GOT3 (cell line): ENCODE measurements at regions not wholly inside any gene's neighbourhood (a gene's known extent, or its start where the extent isn't known, plus 50 kb on each side); places are given as distances from the start of the nearest gene placed in this dataset.
A peak's percentile ranks its signal among the peaks of the same experiment; 100 is the strongest.

Experiments used
- DNase-seq: peaks from one replicate; lab custom pipeline; 2025; ENCODE audit warnings: mixed read lengths; lab: John Stamatoyannopoulos, UW

DNA sequence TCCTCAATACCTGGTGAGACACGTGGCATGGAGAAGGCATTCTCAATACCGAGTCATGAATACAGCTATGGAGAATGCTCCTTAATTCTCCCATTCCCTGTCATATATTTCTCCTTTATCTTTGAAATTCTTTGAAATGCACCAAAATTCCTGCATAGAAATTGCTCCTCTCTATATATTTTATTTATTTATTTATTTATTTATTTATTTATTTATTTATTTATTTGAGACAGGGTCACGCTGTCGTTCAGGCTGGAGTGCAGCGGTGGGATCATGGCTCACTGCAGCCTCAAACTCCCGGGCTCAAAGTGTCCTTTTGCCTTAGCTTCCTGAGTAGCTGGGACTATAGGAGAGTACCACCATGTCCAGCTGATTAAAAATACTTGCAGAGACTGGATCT lies 190.3 kb upstream of the MAF start:
- no peak for DNase-seq

DNA sequence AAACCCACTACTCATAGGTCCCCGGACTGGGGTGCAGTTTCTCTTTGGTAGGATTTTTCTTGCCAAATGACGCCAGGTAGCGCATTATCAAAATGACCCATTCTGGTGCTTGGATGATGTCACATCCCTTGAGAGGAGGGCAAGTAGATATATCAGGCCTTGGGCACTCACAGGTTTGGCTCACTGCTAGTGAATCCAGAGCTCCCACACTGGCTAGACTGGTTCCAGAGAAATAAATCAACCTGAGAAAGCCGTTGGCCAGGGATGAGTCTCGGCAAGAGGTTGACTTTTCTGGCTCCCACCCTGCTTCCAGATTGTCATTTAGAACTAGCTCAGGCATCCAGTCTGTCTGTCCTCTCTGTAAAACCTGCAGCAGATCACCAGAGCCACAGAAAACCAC lies 188.4 kb upstream of the MAF start:
- no peak for DNase-seq

DNA sequence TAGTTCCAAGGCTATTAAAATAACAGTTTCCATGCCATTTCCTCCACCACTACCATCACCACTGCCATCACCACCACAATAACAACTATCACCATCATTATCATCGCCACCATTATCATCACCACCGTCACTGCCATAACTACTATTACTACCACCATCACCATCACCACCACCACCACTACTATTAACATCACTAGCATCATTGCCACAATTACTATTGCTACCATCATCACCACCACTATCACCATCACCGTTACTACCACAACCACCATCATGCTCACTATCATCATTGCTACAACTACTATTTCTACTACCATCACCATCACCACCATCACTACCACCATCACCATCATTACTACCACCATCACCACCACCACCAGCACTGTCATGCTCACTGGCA lies 185.9 kb upstream of the MAF start:
- DNase-seq, result no peak

DNA sequence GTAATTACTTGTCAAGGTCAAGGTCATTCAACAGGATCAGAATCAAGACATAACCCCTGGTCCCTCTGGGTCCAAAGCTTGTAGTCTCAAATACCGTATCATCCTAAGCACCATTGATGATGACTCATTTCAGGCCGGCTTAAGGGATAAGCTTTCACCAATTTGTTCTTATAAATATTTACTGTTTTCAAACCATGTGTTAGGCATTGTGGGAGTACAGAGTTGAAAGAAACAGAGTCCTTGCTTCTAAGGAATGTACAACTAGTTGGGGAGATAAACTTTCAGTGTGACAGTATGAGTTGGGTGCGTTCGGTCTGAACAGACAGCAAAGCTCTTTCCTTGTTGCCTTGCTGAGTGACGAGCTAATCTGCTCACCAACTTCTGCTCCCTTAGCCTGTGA lies 183.5 kb upstream of the MAF start:
- no peak for DNase-seq

DNA sequence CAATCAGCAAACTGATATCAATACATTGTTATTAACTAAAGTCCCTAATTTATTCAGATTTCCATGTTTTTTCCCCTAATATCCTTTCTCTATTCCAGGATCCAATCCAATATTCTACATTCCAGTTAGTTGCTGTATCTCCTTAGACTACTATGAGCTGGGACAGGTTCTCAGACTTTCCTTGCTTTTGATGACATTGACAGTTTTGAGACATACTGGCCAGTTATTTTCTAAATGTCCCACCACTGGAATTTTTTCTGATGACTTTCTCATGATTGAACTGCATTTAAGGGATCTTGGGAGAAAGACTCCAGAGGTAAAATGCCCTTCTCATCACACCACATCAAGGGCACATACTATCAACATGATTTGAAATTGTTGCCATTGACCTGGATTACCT lies 177.1 kb upstream of the MAF start:
- no peak for DNase-seq

DNA sequence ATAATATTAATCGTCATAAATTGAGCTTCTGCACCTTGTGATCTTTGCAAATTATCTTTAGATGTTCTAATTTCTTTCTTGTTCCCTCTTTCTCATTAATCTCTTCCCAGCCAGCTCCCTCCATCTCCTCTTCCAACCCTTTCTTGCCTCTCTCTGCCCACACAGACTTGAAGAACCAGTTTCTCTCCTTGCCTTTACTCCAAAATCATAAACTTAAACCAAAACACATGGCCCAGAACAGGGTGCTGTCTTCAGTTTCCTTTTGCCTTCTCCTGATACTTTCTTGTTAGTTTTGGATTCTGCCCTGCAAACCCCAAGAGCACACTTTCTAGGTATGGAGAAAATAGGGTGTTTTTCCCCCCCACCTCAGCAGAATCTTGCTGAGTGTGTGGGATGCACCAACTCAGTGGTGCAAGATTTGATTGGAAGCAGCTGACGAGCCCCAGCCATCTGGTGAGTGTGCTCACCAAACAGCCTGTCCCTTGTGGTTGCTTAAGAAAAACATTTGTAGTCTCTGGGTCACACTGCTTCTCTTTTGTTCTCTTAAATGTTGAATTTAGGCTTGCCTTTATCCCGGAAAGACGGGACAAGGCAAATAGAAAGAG lies 175.8 kb upstream of the MAF start:
- no peak for DNase-seq

DNA sequence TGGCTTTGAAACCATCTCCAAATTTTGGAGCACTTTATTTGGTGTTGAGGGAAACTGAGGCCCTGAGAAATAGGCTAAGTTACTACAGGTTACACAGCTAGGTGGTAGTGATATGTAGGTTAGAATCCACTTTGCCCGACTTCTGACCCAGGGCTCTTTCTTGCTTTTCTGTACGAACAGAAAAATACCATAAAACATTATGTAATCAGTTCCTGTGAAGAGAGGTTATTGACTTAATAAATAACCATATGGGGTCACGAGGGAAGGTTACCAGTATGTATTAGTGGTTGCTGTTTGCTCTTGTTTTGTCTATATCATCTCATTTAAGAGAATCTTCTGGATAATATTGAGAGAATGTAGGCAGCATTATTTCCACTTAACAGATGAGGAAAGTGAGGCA lies 172.2 kb upstream of the MAF start:
- no peak for DNase-seq

DNA sequence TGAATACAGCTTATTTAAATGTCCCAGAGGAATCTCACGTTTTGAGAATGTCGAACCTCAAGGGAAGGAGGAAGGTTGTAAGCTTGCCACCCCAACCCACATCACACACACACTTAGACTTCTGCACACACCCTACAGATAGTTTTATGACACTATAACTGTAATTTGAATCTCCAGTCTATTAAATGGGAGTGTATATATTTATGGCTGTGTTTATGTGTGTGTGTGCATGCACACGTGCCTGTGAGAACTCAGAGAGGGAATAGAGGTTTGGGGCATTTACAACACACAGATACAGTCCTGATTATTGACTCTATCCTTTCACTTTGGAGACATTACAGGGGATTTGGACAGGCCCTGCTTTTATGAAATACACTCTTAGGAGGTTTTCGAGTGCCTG lies 171.5 kb upstream of the MAF start:
- DNase-seq, result no peak

DNA sequence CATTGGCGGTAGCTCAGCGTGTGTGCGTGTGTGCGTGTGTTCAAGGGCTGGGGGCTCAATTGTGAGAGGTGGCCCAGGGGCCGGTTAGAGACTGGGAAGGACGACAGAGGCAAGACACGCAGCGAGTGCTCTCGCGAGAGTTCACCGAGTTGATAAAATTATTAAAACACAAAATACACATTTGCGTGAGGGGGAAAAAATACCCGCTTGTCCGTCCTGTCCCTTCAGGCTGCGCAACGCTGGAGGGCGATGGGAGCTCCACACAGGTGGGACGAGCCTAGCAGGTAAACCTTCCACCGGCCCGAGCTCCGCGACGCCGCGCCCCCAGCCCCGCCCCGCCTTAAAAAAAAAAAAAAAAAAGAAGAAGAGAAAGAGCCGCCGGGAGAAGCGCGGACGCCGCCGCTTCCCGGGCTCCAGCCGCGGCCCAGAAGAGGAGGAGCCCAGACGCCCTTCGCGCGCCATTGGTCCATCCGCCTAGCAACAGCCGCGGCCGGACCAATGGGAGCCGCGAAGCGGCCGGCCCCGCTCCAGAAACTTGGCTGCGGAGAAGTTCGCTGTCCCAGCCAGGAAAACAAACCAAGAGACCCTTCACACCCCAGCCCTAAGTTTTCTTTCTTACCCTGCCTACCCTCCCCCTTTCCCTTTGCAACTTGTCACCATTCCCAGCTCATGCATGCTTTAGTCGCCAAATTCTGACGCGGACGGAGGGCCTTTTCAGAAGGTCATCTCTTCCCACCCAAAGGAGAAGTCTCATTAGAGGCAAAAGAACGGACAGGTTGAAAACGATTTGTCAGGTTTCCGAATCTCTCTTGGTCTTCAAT lies 169.9 kb upstream of the MAF start:
- peak; percentile 25 for DNase-seq

DNA sequence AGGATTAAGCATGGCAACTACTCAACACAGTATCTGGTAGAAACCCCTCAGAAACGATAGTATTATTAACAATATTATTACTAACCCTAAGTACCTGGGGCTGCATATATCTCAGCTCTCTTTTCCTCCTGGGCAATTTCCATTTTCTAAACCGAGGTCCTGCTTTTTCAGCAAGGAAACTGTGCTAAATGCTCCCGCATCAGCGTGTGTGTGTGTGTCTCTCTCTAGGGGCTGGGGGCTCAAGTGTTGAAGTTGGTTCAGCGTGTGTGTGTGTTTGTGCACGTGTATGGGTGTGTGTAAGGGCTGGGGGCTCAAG lies 169.3 kb upstream of the MAF start:
- no peak for DNase-seq

DNA sequence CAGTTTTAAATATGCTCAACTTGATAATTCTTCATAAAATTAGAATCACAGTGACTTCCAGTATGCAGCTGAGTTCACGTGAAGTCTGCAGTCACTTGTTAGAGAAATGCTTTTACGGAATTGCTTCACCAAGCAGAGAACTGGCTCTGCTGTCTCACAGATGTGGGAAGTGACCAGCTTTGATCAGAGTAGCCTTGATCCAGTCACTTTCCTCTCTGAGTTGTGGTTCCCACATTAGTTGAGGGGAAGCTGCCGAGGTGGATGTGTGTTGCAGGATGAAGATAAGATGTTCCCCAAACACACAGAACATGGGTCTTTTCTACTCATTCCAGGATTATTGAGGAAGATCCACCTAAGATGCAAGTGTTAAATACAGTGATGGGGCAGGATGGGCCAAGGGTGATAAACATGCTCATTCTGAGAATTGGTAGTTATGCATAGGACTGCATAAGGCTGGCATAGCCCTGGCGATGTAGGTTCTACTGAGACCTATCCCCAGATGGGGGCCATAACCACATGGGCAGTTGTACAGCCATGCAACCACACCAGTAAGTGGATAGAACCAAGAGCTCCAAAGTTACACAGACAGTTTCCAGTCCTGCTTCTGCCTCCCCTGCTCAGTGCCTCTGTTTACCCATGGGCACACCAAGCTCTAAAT lies 168.9 kb upstream of the MAF start:
- DNase-seq, result no peak

DNA sequence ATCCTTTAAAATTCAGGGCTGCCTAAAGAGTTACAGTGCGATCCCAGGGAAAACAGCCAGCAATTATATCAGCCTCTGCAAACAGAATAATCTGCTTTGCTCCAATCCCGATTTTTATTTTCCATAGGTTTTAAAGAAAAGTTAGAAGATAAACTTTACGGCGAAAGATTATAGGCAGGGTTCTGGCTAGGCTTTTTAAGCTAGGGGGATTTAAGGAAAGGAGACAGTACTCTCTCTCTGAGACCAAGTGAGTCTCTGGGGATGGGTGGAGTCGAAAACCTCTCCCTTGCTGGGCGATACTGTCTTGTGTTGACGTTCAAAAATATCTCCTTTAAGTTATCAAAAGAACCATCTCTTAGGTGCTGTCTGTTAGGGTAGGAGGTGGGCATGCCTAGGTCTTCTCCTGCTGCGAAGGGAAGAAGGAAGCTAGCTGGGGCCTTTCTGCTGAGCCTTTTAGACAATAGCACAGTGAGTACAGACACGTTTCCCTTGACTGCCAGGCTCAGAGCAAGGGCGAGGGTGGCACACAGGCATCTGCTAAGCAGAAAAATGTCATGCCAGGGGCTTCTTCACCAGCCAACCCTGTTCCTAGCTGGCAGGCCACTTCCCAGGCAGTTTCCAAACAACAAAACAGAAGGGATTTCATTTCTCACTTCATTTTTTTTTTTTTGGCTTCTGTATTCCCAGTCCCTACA lies 167.9 kb upstream of the MAF start:
- no peak for DNase-seq

DNA sequence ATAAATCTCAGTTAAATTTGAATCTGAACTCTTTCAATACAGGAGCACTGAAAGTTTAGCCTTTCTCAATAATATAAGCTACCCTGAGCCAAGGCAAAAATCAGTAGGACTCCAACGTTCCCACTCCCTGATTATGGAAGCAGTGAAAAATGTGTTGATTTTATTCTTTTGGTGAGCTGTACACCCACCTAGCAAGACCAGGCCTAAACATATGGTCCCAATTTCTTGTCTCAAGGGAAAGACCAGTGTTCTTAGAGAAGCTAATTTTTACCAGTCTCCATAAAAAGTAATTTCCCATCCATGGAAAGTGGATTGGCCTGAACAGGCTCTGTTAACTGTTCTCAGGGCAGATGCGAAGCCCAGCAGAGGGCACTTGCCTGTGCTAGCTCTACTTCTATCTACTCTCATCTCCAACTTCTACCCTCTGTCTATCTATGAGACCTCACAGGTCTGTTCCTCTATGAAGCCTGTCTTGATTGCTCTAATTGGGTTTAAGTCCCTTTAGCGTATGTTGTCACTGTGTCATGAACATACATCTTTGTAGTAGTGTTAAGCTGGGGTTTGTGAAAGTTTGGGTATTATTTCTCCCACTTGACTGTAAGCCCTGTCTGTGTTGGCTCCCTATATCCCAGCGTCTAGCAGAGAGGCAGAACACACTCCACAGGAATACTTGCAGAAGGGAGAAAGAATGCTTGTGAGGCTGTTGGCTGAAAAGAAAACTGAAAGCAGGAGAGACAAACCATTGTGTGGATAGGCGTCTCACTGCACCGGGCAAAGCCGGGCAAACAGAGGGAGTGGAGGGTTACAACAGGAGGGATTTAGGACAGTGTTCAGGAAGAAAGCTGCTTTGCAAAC lies 167.1 kb upstream of the MAF start:
- DNase-seq, result no peak

DNA sequence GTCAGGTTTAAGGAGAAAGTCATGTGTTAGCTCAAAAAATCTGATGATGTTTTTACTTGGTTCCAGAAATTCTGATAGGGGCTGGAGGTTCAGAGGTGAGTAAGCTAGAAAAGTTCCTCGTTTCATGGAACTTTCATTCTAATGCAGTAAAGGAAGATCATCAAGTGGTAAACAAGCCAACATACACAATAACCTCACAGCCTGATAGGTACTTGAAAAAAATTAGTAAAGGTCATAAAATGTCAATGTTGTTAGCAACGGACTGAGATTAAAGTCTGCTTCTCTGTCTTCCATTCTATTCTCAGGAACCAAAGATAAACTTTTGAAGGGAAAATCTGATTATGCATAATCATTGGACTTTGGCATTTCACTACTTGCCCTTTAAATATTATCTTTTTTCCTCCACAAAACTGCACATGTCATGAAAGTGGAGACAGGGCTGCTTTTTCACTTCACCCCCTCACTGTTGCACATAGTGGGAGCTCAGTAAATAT lies 165.4 kb upstream of the MAF start:
- DNase-seq, result no peak

DNA sequence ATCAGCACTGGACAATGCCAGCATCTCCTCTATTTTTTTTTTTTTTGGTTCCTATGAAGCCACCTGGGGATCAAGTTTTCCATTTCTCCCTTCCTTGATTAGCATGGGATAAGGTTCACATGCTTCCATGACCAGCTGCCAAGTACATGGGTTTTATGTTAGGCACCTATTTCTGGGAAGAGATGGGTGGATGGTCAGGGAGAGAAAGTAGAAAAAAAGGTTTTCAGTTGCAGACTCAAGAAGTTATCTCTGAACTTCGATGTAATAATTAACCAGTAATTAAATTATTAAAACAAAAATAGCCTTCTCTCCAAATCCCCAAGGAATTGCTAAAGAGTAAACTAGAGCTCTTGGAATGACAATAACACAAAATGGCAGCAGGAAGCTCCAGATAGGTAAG lies 164.9 kb upstream of the MAF start:
- no peak for DNase-seq

DNA sequence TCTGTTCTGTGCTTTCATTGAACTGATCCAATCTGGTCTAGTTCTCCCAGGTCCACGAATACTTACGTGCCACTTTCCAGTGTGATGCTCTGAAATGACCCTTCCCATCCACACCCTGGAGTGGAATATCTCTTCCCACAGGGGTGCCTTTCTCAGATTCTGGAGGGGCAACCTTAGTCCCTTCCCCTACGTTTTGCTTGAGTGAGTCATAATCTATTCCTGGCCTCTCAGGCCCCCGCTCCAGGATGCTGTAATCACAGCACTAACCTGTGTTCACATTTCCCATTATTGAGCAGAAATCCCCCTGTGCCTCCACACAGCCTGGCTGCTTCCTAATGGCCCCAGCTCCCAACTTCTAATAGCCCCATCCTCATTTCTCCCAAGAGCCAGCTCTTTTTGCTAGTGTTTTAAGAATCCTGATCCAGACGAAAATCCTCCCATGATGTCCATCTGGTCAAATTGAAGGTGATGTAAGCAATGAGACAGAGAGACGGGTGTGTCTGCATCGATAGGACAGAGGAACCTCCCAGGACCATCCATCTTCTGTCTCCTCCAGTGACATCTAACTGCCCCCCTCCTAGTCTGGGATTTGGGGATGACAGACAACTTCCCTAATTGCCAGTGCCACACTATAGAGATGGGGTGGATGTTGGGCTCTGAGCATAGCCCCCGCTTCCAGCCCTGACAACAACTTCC lies 164.0 kb upstream of the MAF start:
- DNase-seq, result no peak

DNA sequence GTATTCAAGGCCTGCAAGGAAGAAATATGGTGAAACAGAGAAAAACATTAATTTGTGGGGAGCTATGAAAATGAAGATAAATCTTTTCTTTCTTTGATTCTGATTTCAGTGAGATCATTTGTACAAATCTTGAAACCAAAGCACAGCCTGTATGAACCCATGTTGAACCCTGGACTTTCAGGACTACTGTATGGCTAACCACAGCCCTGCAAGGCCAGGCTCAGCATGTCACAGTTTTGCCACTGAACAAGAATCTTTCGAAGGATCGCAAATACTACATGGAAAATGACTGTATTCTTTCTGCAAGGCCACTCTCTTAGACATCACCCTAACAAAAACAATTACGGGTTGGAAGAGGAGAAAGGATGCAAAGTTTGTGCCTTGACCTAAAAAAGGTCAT lies 161.7 kb upstream of the MAF start:
- no peak for DNase-seq

DNA sequence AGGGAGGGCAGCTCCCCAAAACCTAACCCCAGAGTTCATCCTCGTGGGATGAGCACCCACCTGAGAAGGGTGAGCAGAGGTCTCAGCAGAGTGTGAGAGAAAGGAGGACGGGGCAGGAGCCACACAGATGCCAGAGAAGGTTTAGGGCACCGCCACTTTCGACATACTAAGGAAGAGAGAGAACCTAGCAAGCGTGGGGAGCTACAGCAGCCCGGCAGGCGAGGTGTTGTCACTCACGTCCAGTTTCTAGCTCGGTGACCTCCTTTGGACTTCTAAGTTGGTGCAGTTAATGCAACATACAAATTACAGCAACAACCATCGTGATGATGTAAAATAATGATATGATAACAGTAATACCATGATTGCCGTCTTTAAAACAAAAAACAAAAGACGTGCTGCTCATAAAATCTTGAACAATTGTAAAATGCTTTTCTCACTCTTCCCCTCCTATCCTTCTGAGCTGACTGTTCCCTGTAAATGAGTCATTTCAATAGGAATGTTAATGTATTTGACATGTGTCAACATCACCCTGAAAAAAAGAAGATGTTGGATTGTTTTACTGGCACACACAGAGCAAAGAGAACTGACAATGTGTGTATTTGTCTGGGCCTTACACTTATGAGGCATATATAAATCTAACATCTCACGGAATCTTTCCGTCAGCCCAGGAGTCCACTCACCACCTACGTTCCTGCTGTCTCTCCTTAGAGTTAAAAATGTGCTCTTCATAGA lies 158.2 kb upstream of the MAF start:
- no peak for DNase-seq

DNA sequence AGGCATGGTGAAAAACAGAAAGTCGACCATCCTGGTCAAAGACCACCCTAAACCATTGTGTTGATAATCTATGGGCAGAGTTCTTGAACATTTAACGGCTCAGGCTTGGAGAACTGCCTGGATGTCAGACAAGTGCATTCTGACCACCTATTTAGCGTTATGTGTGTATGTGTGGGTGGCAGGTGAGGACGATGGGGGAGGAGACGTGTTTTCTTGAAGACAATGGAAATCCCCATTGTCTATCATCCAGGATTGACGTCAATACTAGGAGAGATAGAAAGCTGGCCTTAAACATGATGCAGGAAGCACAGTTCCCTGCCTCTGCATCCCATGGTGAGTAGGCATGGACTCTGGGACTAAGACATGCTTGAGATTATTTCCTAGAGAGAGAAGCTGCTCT lies 157.4 kb upstream of the MAF start:
- no peak for DNase-seq

DNA sequence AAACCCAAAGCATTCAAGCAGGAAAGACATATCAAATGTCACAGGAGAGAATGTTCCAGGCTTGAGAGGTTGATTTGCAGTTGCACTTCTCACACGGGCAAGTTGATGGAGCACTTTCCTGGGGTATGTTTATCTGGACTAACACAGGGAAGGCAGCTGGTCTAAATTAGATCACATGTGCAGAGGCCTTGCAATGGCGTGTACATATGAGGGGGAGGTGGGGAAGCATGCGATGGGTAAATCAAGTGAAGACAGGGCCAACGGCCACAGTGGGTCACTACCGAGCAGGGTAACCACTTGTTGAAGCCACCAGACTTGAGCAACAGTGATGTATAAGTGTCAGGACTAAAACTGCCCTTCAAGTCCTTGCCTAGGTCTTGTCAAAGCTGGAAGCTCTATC lies 156.6 kb upstream of the MAF start:
- no peak for DNase-seq

DNA sequence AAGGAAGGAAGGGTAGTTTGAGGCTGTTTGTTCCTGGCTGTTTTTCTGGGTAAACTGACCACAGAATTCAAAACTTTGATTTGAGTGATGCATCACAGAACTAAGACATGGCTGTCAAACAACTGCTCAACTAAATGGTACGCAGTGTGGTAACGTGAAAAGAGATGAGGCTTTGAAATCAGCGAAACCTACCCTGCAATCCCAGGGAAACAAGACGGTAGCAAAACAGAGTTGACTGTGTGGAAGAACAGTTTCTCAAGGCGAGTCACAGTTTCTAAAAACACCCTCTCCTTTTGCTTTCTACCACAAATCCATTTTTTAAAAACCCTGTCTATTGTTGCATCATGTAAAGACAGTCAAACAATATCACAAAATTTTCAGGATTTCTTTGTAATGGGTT lies 156.0 kb upstream of the MAF start:
- no peak for DNase-seq
